Neural progenitor cell (in vitro differentiated cells): ENCODE measurements at regions not wholly inside any gene's neighbourhood (a gene's known extent, or its start where the extent isn't known, plus 50 kb on each side); places are given as distances from the start of the nearest gene placed in this dataset.

Experiments used
- EZH2phosphoT487 ChIP-seq: fragments of 200-600 bp; sonication (generic); IDR thresholded peaks from 2 replicates; pipeline ENCODE4 v1.6.1; 2017; ENCODE audit warnings: antibody characterized with exemption
- TF ChIP-seq, protein P1 (sequence below): fragments of 200-600 bp; sonication (generic); IDR thresholded peaks from 2 replicates; pipeline ENCODE4 v1.5.1; 2017; ENCODE audit warnings: antibody characterized with exemption, mild to moderate bottlenecking

DNA sequence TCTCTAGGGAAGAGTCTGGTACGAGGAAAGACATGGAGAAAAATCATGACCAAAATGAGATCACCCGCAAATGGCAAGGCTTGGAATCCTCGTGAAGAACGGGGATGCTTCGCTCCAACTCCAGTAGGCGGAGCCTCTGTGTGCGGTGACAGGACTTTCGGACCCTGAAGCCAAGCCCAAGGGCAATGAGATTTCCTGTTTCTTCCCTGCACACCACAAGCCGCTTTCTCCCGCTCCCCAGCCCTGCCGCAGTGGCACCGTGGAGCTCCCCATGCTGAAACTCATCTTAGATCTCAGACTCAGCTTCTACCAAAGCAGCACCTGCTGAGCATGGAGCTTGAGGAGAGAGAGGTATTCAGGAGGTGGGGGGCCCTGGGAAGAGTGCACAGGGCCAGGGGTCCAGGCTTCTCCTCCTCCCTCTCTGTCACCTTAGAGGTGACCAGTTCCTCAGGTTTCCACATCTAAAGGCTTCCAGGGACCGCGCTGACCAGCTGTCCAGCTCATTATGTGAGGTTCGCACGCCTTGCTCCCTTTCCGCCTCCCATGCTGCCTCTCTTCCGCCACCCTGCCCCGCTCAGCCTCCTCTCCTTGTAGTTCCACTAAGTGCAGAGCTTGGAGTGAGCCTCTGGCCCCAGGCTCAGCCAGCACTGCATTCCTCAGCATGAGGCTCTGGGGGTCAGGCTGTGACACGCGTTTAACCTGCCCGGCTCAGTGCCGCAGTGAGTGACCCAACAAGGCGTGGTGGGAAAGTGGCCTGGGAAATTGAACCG, 153.8 kb upstream of the SOX1 start:
- TF ChIP-seq, protein P1, sequence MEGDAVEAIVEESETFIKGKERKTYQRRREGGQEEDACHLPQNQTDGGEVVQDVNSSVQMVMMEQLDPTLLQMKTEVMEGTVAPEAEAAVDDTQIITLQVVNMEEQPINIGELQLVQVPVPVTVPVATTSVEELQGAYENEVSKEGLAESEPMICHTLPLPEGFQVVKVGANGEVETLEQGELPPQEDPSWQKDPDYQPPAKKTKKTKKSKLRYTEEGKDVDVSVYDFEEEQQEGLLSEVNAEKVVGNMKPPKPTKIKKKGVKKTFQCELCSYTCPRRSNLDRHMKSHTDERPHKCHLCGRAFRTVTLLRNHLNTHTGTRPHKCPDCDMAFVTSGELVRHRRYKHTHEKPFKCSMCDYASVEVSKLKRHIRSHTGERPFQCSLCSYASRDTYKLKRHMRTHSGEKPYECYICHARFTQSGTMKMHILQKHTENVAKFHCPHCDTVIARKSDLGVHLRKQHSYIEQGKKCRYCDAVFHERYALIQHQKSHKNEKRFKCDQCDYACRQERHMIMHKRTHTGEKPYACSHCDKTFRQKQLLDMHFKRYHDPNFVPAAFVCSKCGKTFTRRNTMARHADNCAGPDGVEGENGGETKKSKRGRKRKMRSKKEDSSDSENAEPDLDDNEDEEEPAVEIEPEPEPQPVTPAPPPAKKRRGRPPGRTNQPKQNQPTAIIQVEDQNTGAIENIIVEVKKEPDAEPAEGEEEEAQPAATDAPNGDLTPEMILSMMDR, result no peak
- no peak for TF ChIP-seq EZH2phosphoT487
